Left ventricle myocardium inferior (tissue), 1 donor: ENCODE measurements at regions not wholly inside any gene's neighbourhood (a gene's known extent, or its start where the extent isn't known, plus 50 kb on each side); places are given as distances from the start of the nearest gene placed in this dataset.

Source experiments
- DNase-seq: peaks from one replicate; pipeline ENCODE4 v3.0.0-alpha.2; 2020
- H3K27ac ChIP-seq: fragments of 200-600 bp; replicated peaks from 2 replicates; pipeline ENCODE4 v1.8.0; 2021
- H3K27me3 ChIP-seq: fragments of 200-600 bp; 2 replicates; pipeline ENCODE4 v1.8.0; 2021; ENCODE audit warnings: low read depth
- H3K36me3 ChIP-seq: fragments of 200-600 bp; 2 replicates; pipeline ENCODE4 v1.8.0; 2021
- H3K4me1 ChIP-seq: fragments of 200-600 bp; 2 replicates; pipeline ENCODE4 v1.8.0; 2021
- H3K4me3 ChIP-seq: fragments of 200-600 bp; 2 replicates; pipeline ENCODE4 v1.8.0; 2021; ENCODE audit warnings: mild to moderate bottlenecking, moderate library complexity
- H3K9me3 ChIP-seq: fragments of 200-600 bp; replicated peaks from 2 replicates; pipeline ENCODE4 v1.8.0; 2021
- CTCF ChIP-seq: fragments of 200-600 bp; IDR thresholded peaks from 2 replicates; pipeline ENCODE4 v1.8.0; 2021; ENCODE audit warnings: antibody characterized with exemption, mild to moderate bottlenecking, borderline replicate concordance
- intact Hi-C: fragments of 100-400 bp; cut with micrococcal nuclease; formaldehyde crosslinking; loops from one replicate; pipeline ENCODE4 v1.11.0; 2022
- donor health status: DM: no; HTN: yes; CAD: no; lungs with severe emphysema.

- TF ChIP-seq CTCF: no peak
- no peak for DNase-seq
- Histone ChIP-seq H3K36me3 (no peaks in the 10 kb centered on the region), H3K4me1 (no peaks in the 10 kb centered on the region), H3K9me3 (no peaks in the 10 kb centered on the region), H3K4me3 (no peak overlapping the region), H3K27ac (no peak overlapping the region), H3K27me3 (peaks cover 8% of the 10 kb centered on the region)
- intact Hi-C loops: no loop called here
Measured at GRCh38 chr9:82891321-82891720, 171.6 kb downstream of the RASEF start.

GRCh38 chr9:82893549-82893948 is 169.4 kb downstream of the RASEF start:
- Histone ChIP-seq H3K4me3 (no peak overlapping the region), H3K36me3 (no peaks in the 10 kb centered on the region), H3K27me3 (peaks cover 8% of the 10 kb centered on the region), H3K27ac (no peak overlapping the region), H3K9me3 (no peaks in the 10 kb centered on the region), H3K4me1 (no peaks in the 10 kb centered on the region)
- DNase-seq: no peak
- intact Hi-C loops: no loop called here
- no peak for TF ChIP-seq CTCF

GRCh38 chr9:82894548-82894947 is 168.4 kb downstream of the RASEF start:
- Histone ChIP-seq H3K4me3 (no peak overlapping the region), H3K27me3 (peaks cover 8% of the 10 kb centered on the region), H3K36me3 (no peaks in the 10 kb centered on the region), H3K4me1 (no peaks in the 10 kb centered on the region), H3K9me3 (no peaks in the 10 kb centered on the region), H3K27ac (no peak overlapping the region)
- DNase-seq: no peak
- no peak for TF ChIP-seq CTCF
- intact Hi-C loops: no loop called here

GRCh38 chr9:82894961-82895821 is 167.8 kb downstream of the RASEF start:
- intact Hi-C loops: no loop called here
- Histone ChIP-seq H3K27me3 (peaks cover 8% of the 10 kb centered on the region), H3K4me3 (no peak overlapping the region), H3K9me3 (no peaks in the 10 kb centered on the region), H3K27ac (no peak overlapping the region), H3K36me3 (no peaks in the 10 kb centered on the region), H3K4me1 (no peaks in the 10 kb centered on the region)
- no peak for DNase-seq
- TF ChIP-seq CTCF: no peak

GRCh38 chr9:82895822-82896110 is 167.2 kb downstream of the RASEF start:
- H3K4me1 ChIP-seq: no peaks in the 10 kb centered on the region
- H3K27ac ChIP-seq: no peak overlapping the region
- no peak for DNase-seq
- peaks cover 7% of the 10 kb centered on the region for H3K27me3 ChIP-seq
- no peak overlapping the region for H3K4me3 ChIP-seq
- H3K36me3 ChIP-seq: no peaks in the 10 kb centered on the region
- no peaks in the 10 kb centered on the region for H3K9me3 ChIP-seq
- intact Hi-C loops: no loop called here
- TF ChIP-seq CTCF: no peak
